ENCODE measurements at regions not wholly inside any gene's neighbourhood (a gene's known extent, or its start where the extent isn't known, plus 50 kb on each side); places are given as distances from the start of the nearest gene placed in this dataset.
"Not testable (repeated sequence)": the region's sequence is repeated elsewhere in the genome, so short reads cannot be mapped to it uniquely, and the experiment has no call there.

DNA sequence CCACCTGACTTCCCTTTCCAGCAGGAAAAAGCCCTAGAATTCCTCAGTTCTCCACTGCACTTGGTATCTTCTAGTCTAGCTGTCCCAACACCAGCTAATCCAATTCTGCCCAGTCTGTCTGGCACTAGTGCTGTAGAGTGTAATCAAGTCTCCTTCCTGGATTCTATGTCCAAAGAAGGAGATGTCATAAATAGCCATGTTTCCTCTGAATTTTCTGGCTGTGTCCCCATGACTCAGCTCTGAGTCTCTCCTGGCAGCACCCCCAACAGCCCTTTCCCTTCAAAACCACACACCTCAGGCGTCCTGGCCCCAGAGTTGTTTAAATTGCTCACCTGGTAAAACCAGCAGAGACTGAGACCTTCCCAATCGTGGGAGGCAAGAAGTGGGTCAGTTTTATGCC lies 197.2 kb downstream of the GRXCR1 start:
- no peak for DNase-seq

DNA sequence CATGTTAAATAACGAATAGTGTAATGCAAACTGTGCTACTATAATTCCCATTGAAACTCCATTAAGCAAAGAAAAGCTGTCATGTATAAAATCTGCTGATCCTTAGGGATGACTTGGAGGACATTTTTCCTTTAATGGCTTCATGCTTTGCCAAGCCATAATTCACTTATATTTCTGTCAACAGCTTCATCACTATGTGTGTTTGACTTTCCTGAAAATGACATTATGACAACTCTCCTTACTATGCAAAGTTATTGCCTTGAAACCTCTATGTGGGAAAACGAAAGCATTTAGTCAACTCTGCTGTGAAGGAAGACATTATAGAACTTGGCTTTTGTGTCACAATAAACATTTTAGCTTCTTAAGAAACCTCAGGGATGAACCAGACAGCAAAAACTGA lies 210.5 kb downstream of the GRXCR1 start:
- DNase-seq, result no peak

DNA sequence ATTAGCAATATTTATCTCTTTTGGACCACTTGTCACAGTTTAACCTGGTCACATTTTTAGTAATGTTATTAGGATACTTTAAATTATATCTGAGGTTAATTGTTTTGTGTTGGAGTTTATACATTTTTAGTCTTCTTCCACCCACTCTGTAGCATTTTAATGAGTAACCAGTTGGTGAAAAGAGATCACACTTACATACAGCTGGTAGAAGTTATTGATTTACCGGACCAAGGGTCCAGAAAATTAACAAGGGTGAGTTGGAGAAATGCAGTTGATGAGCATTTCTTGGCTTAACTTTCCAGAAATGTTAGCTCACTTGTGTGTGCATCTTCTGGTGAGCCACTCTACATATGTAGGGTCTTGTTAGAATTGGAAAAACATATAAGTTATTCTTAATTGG lies 219.6 kb downstream of the GRXCR1 start:
- no peak for DNase-seq

DNA sequence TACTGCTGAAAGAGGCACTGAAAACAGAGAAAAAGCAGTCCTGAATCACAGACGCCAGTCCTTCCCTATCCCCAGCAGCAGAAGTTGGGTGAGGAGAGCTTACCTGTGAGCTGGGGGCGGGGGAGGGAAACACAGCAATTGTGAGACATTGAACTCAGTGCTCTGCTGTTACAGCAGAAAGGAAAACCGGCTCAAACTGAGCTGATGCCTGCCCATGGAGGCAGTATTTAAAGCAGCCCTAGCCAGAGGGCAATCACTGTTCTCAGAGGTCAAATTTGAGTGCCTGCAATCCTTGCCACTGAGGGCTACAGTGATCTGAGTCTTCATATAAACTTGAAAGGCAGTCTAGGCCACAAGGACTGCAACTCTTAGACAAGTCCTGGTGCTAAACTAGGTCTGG lies 220.7 kb downstream of the GRXCR1 start:
- DNase-seq, result no peak

DNA sequence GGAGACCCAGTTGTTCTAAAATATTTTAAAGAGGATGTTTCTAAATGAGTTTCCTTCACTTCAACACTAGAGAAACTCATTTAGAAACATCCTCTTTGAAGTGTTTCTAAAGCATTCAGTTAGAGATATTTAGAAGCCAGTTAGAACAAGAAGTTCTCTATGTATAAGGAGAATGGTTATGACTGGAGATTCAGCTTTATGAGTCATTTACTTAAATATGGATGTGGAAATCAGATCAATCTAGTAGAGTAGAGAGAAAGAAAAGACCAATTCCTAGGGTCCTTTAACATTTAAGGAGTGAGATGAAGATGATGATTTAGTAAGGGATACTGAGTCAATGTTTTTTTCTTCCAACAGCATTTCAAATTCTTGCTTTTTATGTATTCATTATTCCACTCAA lies 234.1 kb downstream of the GRXCR1 start:
- DNase-seq, result no peak

DNA sequence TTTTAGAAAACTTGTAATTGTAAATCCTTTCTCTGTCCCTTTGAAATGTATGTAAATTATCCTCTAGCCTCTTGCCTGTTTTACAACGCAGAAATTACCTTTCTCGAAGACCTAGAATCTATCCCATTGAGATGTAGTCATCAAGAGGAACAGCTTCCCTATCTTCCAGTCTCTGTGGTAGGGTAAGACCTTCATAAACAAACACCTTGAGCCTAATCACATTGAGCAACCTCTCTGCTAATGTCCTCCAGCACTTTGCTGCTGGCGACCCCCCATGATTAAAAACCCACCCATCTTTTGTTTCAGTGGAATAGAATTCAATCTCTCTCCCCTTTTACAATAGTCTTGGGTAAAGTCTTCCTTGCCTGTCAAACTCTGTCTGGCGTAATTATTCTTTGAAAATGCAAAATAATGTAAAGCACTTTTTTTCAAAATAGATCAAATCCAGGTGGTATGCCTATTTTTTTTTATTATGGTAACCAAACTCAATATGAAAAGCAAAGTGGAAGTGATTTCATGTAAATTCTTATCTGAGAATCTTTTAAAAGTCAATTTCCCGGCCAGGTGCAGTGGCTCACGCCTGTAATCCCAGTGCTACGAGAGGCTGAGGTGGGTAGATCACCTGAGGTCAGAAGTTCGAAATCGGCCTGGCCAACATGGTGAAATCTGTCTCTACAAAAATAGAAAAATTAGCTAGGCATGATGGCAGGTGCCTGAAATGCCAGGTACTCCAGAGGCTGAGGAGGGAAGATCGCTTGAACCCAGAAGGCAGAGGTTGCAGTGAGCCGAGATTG lies 237.9 kb downstream of the GRXCR1 start:
- DNase-seq, result no peak

DNA sequence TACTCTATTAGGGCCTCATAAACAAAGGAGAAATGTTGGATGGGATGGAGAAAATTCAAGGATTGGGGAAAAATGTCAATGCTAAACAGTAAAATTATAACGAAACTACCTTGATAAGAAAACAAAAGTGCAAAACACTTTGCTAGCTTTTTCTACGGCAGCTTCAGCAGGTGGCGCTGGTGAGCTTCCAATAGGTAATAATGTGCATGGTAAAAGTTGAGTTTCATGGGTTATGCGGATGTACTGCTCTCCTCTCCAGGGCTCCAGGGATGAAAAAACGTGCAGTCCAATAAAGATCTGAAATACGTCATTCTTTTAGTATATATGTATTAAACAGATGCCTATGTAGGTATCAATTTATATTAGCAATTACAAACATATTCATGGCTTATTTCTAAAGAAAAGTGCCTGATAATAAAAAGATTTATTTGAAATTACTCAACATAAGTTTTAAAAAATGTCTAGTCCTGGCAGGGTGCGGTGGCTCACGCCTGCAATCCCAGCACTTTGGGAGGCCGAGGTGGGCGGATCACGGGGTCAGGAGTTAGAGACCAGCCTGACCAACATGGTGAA lies 239.6 kb downstream of the GRXCR1 start:
- DNase-seq, result peak; percentile 71

DNA sequence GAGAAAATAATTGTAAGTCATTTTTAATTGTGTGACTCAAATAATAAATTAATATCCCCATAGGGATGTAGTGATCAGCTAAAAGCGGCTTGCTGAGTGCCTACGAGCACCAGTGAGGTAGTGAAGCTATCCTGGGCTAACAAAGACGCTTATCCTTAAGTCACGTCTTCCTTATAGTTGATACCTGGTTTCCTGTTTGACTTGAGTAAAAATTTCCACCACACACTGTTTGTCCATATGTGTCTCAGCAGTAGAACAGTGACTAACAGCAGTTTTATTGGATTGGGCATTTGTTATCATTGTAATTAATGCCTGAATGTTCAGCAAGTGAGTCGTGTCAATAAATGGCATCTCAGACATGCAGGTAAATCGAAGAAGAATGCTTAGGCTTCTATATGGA lies 241.1 kb downstream of the GRXCR1 start:
- DNase-seq, result no peak

DNA sequence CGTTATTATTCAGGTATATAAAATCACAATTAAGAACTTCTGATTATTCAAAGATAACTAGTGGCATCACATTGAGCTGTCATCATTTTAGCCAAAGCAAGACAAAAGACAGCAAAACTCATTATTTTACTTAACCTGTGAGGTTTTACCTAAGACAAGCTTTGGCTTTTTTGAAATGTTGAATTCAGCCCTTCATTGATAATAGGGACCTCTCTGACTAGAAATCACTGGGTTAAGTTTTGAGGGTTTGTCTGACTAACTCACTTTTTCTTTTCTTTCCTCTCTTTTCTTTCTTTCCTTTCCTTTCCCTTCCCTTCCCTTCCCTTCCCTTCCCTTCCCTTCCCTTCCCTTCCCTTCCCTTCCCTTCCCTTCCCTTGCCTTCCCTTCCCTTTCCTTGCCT lies 244.2 kb downstream of the GRXCR1 start:
- DNase-seq, result no peak

DNA sequence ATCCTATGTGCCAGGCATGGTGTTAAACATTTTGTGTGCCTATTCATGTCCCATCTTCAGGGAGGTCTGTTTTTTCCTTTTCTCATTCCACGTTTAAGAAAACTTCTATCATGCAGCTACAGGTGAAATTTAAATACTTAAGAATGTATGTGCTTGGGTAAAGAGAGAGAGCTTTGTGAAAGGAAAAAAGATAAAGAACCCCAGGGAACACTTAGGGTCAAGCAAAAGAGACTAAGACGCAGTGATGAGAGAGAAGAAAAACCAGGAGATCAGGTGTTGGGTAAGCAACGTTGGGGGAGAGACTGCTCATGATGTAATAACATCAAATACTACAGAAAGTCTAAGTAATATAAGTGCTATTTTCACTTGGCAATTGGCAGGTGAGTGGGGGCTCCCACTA lies 253.7 kb downstream of the GRXCR1 start:
- DNase-seq, result no peak

DNA sequence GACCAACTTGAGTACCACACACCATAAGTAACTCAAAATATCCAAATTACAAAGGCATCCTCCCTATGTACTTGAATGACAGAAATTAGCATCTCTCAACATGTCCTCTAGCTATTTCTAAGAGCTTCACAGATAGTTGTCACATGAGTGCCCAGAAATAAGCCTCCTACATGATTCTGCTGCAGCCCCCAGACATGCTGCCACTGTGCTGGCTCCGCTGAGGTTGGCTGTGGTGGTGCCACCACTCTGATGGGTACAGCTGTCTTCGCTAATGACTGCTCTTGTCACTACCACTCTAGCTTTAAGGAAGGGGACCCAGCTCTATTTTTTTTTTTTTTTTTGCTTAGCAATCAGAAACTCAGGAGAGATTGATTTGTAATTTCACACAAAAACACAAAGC lies 256.0 kb downstream of the GRXCR1 start:
- DNase-seq, result no peak

DNA sequence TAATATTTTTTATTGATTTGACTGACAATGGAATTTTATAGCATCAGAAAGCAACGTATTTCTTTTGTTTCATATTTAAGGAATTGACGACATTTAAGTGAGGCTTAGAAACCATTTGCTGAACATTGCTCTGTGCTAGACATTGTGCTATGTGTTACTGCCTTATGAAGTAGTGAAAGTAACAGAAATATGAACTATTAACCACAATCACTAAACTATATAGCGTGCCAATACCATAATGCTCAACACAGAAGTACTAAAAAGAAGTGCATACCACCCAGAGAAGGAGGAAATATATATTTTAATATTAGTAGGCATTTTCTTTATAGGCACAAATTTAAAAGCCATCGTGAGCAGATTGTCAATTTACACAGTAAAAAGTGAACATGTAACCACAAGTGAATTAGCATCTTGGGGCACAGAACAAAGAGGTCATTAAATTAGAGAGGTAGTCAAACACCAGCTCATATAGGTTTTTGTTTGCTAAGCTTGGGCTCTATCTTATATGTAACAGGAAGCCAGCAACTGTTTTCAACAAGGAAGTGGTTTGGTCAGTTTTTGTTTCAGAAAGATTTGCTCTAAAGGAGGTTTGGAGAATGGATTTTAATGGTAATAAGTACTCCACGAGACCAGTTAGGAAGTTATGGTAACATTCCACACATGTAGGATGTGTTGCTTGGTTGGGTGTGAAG lies 270.7 kb downstream of the GRXCR1 start:
- DNase-seq, result no peak

DNA sequence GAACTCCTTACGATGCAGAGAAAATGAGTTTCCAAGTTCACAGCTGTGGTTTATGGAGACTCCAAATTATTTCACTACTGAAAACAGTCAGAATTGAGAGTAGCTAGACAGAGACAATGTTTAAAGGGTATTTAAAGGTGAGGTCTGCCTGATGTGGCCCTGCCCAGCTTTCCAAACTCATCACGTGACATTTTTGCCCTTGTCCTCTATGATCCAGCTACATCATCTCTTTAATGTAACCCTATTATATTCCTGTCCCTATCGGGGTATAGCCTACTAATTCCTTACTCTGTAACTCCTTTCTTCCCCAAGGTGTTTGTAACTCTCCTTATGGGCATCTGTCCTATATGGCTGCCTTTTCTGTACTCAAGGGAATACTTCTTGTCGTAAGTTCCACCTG lies 297.2 kb downstream of the GRXCR1 start:
- no peak for DNase-seq

DNA sequence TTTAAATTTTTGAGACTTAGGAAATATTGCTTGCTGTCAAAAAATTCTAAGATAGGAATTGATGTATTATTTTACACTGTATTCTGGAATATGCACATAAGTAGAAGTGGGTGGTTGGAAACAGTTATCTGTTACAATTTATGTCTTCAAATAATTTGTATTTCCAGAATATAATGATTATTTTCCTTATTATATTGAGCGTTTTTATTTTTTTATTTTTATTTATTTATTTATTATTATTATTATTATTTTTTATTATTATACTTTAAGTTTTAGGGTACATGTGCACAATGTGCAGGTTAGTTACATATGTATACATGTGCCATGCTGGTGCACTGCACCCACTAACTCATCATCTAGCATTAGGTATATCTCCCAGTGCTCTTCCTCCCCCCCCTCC lies 320.1 kb downstream of the GRXCR1 start:
- not testable (repeated sequence) for DNase-seq

DNA sequence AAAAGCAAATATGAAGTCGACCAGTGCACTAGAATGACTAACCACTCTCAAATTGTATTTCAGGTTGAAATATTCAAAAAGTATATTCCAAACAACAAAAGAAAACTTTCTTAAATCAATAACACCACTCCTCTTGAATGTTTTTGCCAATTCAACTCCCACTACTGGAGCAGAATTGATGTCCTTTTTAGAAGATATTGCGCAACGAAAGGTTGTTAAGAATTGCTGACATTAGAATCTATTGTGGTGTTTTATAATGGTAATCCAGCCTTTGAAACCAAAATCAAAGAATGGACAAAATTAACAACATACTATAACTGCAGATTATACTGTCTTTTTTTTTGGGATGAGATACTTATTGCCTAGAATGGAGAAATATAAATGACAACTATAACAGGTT lies 331.3 kb downstream of the GRXCR1 start:
- DNase-seq, result no peak

DNA sequence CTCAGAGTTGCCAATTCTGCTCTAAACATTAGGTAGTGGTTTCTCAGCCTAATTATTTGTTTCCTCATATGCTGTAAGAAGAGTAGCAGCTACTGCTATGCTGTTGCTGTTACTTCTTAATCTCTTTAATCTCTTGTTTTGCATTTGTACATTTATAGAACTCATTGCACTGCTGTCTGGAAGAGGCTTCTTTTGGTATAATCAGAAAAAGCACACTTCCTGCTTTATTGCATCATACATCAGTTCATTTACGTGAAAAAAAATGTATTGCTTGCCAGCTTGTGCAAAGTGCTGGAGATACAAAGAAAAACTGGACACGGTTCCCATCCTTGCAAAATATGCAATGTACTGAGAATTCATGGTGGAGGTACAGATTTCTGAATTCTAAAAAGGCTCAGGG lies 332.0 kb downstream of the GRXCR1 start:
- no peak for DNase-seq

DNA sequence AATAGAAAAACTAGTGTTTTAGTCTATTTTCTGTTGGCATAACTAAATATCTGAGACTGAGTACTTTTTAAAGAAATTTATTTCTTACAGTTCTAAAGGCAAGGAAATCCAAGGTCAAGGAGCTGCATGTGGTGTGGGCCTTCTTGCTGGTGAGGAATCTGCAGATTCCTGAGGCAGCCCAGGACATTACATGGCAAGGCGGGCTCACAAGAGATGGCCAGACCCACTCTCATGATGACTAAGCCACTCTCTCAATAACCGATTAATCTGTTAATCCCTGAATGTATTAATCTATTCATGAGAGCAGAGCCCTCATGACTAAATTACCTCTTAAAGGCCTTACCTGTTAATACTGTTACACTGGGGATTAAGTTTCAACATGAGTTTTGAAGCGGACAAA lies 340.8 kb downstream of the GRXCR1 start:
- no peak for DNase-seq

DNA sequence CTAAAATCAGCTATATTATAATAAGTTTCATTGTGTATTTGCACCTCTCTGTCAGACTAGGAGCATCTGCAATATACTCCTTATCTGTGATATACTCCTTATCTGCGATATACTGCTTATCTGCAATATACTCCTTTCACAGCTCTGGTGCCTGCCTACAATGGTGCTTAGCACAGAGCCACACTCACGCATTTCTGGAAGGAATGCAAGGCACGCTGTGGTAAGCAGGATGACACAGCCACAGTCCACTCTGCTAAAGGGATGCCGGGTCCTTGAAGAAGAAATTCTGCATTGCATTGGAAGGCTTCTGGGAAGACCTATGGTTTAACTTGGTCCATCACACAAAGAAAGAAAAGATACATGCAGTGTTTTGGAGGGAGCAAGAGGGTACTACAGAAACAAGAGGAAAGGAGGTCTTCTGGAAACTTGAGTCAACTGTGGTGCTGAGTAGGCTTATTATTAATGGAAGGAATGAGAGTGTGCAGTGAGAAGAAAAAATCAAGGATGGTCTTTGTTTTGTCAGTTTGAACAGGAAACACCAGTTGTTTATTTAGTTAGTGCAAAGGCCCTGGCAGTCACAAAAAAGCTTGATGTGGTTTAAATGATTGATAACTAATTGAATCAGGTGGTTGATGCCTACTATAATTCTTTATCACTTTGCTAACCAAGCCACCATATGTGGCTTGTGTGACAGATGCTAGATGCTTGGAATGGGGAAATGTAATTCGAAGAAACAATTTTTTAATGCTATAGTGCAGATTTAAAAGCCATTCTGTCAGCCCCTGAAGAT lies 342.3 kb downstream of the GRXCR1 start:
- no peak for DNase-seq

DNA sequence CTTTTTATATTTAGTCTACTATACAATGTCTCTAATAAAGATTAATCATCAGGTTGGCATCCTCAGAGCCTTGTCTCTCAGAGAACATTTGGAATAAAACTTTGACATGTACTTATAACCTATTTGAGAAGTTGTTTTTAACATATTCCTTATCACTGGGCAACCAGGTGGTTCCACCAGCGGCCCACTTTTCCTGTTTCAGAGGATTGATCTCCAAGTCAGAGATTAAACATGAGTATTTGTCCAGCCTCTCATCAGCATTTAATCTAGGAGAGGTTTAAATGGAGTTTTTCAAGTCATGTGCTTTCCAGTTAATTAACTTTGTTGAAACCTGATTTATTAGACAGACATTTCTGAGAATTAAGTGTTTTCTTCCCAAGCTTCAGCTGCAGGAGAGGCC lies 345.5 kb downstream of the GRXCR1 start:
- DNase-seq, result no peak

DNA sequence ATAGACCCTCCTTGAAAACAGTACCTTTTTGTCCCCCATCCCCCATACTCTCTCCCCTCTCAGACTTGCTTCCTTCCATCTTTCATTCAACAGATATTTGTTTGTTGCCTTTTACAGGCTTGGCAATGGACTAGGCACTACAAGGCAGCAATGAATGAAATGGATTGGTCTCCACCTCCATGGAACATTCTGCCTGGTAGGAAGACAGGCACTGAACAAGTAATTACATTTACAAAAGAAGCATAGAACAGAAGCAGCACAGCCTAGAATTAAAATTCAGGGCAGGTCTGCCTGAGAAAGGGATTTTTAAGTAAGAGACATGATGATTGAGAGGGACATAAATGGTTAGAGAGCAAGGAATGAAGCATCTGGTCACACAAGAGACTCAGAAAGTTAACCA lies 346.1 kb downstream of the GRXCR1 start:
- no peak for DNase-seq

DNA sequence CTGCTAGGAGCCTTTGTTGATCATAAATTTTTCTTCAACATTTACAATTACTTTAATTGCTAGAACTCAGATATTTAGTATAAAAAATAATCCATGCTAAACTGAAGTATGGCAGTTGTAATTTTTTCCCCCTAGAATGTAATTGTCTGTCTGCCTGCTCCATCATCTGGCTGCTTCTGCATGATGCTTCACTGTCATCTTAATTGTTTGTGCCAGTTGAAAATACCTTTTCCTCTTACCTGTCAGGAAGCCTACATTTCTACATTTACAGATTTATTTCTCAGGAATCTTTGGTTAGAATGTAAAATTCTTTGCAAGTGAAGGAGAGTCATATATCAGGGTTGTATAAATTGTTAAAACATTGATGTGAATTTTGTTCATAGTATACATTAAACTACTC lies 348.6 kb downstream of the GRXCR1 start:
- DNase-seq, result no peak

DNA sequence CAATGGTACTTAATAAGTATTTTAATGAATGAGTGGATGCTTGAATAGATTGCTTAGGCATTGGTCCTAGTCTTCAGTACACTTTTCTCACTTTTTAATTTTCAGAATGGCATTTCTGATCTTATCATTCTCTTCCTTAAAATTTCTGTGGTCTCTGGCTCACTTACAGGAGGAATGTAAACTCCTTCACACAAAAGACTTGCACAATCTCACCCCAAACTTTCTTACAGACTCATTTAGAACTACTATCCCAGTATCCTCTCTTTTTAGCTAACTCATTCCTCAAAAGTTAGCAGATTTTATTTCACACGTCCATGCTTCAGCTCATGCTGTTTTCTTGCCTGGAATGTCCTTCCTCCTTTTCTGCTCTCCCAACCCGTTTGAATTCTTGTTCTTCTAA lies 350.1 kb downstream of the GRXCR1 start:
- no peak for DNase-seq

DNA sequence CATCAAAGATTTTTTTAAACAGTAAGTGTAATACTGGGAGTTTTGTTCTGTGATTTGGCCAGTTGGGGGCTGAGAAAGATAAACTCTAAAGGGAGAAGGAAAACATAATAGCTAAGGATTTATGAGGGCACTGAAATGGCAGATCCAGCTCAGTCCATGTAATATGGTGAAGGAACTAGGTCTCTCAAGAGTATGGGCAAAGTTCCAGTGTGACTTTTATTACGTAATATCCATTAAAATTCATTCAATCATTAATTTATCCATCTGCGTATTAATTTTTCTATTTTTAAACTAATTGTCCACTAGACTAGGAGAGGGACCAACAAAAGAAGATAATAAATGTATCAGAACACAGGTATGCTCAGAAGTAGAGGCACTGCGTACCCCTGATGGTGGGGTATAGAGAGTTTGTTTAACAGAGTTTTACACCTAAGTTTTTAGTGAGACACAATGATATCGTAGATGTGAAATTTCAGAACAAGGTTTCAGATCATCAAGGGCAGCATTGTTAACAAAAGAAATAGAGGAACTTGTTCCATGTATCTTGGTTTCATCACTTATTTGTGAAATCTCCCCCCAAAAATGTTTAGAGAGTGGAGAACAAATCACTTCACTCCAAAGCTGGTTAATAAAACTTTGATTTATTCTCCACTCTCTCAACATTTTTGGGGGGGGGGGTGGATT lies 351.1 kb downstream of the GRXCR1 start:
- no peak for DNase-seq

All from dermis blood vessel endothelial cell (primary cell).